OCI-LY3 (cell line): ENCODE measurements at regions not wholly inside any gene's neighbourhood (a gene's known extent, or its start where the extent isn't known, plus 50 kb on each side); places are given as distances from the start of the nearest gene placed in this dataset.

Source experiments
- CTCF ChIP-seq: fragments of 200-600, 300-600 bp; sonication (generic); IDR thresholded peaks from 2 replicates; pipeline ENCODE4 v1.5.1; 2014; ENCODE audit warnings: antibody characterized with exemption, low read length, low read depth
- EZH2phosphoT487 ChIP-seq: fragments of 200-600 bp; shearing (Covaris generic); IDR thresholded peaks from 2 replicates; pipeline ENCODE4 v1.6.1; 2018; ENCODE audit warnings: antibody characterized with exemption, mixed run types, low read depth

- TF ChIP-seq EZH2phosphoT487 (no peak), CTCF (no peak)
These were observed 111.2 kb downstream of the KLF5 start for GRCh38 chr13:73169971-73170370.
